PC-9 (cell line): ENCODE measurements at regions not wholly inside any gene's neighbourhood (a gene's known extent, or its start where the extent isn't known, plus 50 kb on each side); places are given as distances from the start of the nearest gene placed in this dataset.

Source experiments
- BruUV-seq: library from RNA; stranded (reverse); fragments of 400-500 nt; replicated peaks from 2 replicates; lab custom pipeline; 2021; lab: Mats Ljungman, UMichigan
- CTCF ChIA-PET: fragments of 300-600 bp; sonication (Branson Sonifier 250); formaldehyde crosslinking; loops from one replicate; lab custom pipeline; 2022; ENCODE audit warnings: antibody characterized with exemption; lab: Charles Lee
- POLR2A ChIA-PET: fragments of 300-600 bp; sonication (Branson Sonifier 250); formaldehyde crosslinking; loops from one replicate; lab custom pipeline; 2022; ENCODE audit warnings: antibody characterized with exemption; ENCODE audit not compliant: unreplicated experiment; lab: Charles Lee
- DNase-seq, 2 experiments: peaks; one replicate each; pipeline versions ENCODE4 v3.0.0 to v3.0.0-alpha.2; 2015 to 2022; ENCODE audit warnings: mixed read lengths in 1 of 2
- H2AFZ ChIP-seq: fragments of 200-600 bp; sonication (generic); 2 replicates; pipeline ENCODE4 v1.8.1; 2017; ENCODE audit warnings: antibody characterized with exemption
- H3F3A ChIP-seq: fragments of 200-600 bp; sonication (generic); 2 replicates; pipeline ENCODE4 v1.8.1; 2017; ENCODE audit warnings: antibody characterized with exemption, mild to moderate bottlenecking, low read depth; ENCODE audit not compliant: insufficient read depth
- H3K27ac ChIP-seq: fragments of 200-600 bp; sonication (generic); 2 replicates; pipeline ENCODE4 v1.6.1; 2016; ENCODE audit warnings: mixed run types
- H3K27me3 ChIP-seq: fragments of 200-600 bp; sonication (generic); 2 replicates; pipeline ENCODE4 v1.6.1; 2016; ENCODE audit warnings: low read depth, mixed run types; ENCODE audit not compliant: insufficient read depth
- H3K36me3 ChIP-seq: fragments of 200-600 bp; sonication (generic); 2 replicates; pipeline ENCODE4 v1.6.1; 2016; ENCODE audit warnings: low read depth, mixed run types
- H3K4me1 ChIP-seq: fragments of 200-600 bp; sonication (generic); replicated peaks from 2 replicates; pipeline ENCODE4 v1.6.1; 2016; ENCODE audit warnings: mixed run types; ENCODE audit not compliant: insufficient read depth
- H3K4me2 ChIP-seq: fragments of 200-600 bp; sonication (generic); 2 replicates; pipeline ENCODE4 v1.6.1; 2017; ENCODE audit warnings: mixed run types
- H3K4me3 ChIP-seq: fragments of 200-600 bp; sonication (generic); 2 replicates; pipeline ENCODE4 v1.6.1; 2016; ENCODE audit warnings: mixed run types
- H3K79me2 ChIP-seq: fragments of 200-600 bp; sonication (generic); 2 replicates; pipeline ENCODE4 v1.6.1; 2017; ENCODE audit warnings: low read depth, mixed run types
- H3K9me2 ChIP-seq: fragments of 200-600 bp; sonication (generic); 2 replicates; pipeline ENCODE4 v1.8.1; 2017; ENCODE audit warnings: mild to moderate bottlenecking; ENCODE audit not compliant: insufficient read depth
- H3K9me3 ChIP-seq: fragments of 200-600 bp; sonication (generic); 2 replicates; pipeline ENCODE4 v1.8.1; 2016; ENCODE audit warnings: low read depth; ENCODE audit not compliant: insufficient read depth
- H4K20me1 ChIP-seq: fragments of 200-600 bp; sonication (generic); 2 replicates; pipeline ENCODE4 v1.8.1; 2017; ENCODE audit not compliant: insufficient read depth
- EZH2 ChIP-seq: fragments of 200-600 bp; sonication (generic); IDR thresholded peaks from 2 replicates; pipeline ENCODE4 v1.8.0; 2017; ENCODE audit warnings: antibody characterized with exemption, low read depth
- intact Hi-C: fragments of 100-400 bp; cut with micrococcal nuclease; formaldehyde crosslinking; loops from one replicate; pipeline ENCODE4 v1.10.0; 2022; ENCODE audit not compliant: unreplicated experiment
- TF ChIP-seq, protein P1 (sequence below): fragments of 200-600 bp; sonication (generic); conservative IDR thresholded peaks from 2 replicates; pipeline ENCODE4 v1.6.1; 2017; ENCODE audit warnings: mixed run types, antibody characterized with exemption, mild to moderate bottlenecking, moderate library complexity

DNA sequence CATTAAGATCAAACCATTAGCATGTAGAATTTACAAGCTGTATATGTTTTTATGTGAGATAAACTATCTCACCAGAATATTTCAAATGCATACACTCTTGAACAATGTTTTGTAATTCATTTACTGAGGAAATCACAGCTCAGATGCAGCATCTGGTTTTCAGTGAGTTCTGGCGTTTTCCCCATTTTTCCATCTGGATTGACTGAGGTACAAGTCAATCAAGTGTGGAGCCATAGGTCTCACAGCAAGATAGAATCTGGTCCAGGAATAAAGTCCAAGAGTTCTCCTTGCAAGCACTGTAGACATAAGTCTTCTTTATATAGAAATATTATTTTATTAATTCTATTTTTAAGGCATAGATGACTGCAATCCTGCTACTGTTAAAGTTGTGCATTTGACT is 219.3 kb downstream of the ZBBX start:
- no peak overlapping the region for H3K4me3 ChIP-seq
- no peak overlapping the region for H3K27ac ChIP-seq
- no peaks in the 10 kb centered on the region for H3K36me3 ChIP-seq
- no peak for TF ChIP-seq EZH2
- TF ChIP-seq, protein P1, sequence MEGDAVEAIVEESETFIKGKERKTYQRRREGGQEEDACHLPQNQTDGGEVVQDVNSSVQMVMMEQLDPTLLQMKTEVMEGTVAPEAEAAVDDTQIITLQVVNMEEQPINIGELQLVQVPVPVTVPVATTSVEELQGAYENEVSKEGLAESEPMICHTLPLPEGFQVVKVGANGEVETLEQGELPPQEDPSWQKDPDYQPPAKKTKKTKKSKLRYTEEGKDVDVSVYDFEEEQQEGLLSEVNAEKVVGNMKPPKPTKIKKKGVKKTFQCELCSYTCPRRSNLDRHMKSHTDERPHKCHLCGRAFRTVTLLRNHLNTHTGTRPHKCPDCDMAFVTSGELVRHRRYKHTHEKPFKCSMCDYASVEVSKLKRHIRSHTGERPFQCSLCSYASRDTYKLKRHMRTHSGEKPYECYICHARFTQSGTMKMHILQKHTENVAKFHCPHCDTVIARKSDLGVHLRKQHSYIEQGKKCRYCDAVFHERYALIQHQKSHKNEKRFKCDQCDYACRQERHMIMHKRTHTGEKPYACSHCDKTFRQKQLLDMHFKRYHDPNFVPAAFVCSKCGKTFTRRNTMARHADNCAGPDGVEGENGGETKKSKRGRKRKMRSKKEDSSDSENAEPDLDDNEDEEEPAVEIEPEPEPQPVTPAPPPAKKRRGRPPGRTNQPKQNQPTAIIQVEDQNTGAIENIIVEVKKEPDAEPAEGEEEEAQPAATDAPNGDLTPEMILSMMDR: no peak
- H3K9me3 ChIP-seq: no peaks in the 10 kb centered on the region; the same call in 1 of the 2 replicates
- no peaks in the 10 kb centered on the region for H3K4me1 ChIP-seq
- no peak for DNase-seq
- intact Hi-C loops: no loop called here
- no peaks in the 10 kb centered on the region for H4K20me1 ChIP-seq
- BruUV-seq: no TSS peak
- H3F3A ChIP-seq: no peaks in the 10 kb centered on the region
- H3K9me2 ChIP-seq: no peaks in the 10 kb centered on the region
- no peak overlapping the region for H3K4me2 ChIP-seq
- H3K27me3 ChIP-seq: no peaks in the 10 kb centered on the region
- H2AFZ ChIP-seq: no peak overlapping the region
- ChIA-PET POLR2A (no interaction called here), CTCF (no interaction called here)
- no peaks in the 10 kb centered on the region for H3K79me2 ChIP-seq

DNA sequence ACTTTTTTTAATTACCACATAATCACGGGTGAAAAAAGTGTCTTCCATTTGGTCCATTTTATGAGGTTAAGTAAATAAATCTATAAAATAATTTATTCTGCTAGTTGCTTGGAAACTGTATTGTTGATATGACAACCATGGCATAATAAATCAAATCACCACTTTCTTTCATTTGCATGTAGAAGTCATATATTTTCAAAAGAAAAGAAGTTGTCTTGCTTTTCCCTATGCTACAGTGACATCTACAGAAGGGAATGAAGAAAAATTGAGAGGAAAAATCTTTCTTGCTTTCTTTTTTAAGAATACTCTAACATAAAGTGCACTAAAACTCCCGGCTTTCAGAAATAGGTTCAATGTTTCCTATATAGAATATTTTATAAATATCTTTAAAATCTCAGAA is 228.5 kb downstream of the ZBBX start:
- H3K4me2 ChIP-seq: no peak overlapping the region
- H3K9me3 ChIP-seq: no peaks in the 10 kb centered on the region; the same call in 1 of the 2 replicates
- no peak for DNase-seq
- no TSS peak for BruUV-seq
- no peak overlapping the region for H3K4me3 ChIP-seq
- ChIA-PET CTCF (no interaction called here), POLR2A (no interaction called here)
- no peaks in the 10 kb centered on the region for H3K27me3 ChIP-seq
- no peaks in the 10 kb centered on the region for H3K79me2 ChIP-seq
- no peak overlapping the region for H2AFZ ChIP-seq
- no peak overlapping the region for H3K27ac ChIP-seq
- no peaks in the 10 kb centered on the region; the same call in 1 of the 2 replicates for H3K9me2 ChIP-seq
- H4K20me1 ChIP-seq: no peaks in the 10 kb centered on the region
- intact Hi-C loops: no loop called here
- no peaks in the 10 kb centered on the region for H3K4me1 ChIP-seq
- no peaks in the 10 kb centered on the region for H3K36me3 ChIP-seq
- TF ChIP-seq, protein P1: no peak
- TF ChIP-seq EZH2: no peak
- no peaks in the 10 kb centered on the region for H3F3A ChIP-seq

DNA sequence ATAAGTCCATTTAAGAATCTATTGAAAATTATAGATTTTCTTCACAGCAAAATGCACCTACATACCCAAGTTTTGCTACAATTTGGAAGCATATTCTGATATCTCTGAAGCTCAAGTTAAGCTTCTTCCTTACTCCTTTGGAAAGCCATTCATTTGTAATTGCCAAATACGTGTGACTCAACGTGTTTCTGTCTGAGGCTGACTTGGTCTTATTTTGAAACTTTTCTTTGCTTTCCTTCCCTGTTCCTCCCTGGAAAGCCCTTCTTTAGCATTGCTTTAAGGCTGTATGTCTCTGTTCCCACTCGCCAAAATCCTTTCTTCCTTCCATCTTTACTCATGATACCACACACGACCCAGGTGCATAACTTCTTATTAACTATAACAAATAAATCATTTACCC is 232.0 kb downstream of the ZBBX start:
- BruUV-seq: no TSS peak
- DNase-seq: no peak
- H3K4me3 ChIP-seq: no peak overlapping the region
- no peaks in the 10 kb centered on the region for H3K79me2 ChIP-seq
- H3K9me3 ChIP-seq: no peaks in the 10 kb centered on the region
- H3K4me2 ChIP-seq: no peak overlapping the region
- intact Hi-C loops: no loop called here
- CTCF ChIA-PET: no interaction called here
- no peaks in the 10 kb centered on the region for H3F3A ChIP-seq
- no peaks in the 10 kb centered on the region; the same call in 1 of the 2 replicates for H3K9me2 ChIP-seq
- H2AFZ ChIP-seq: no peak overlapping the region
- no peak for TF ChIP-seq EZH2
- TF ChIP-seq, protein P1: no peak
- H3K4me1 ChIP-seq: no peaks in the 10 kb centered on the region
- no peaks in the 10 kb centered on the region for H4K20me1 ChIP-seq
- H3K36me3 ChIP-seq: no peaks in the 10 kb centered on the region
- H3K27ac ChIP-seq: no peak overlapping the region
- POLR2A ChIA-PET: no interaction called here
- no peaks in the 10 kb centered on the region for H3K27me3 ChIP-seq
